ENCODE measurements at regions not wholly inside any gene's neighbourhood (a gene's known extent, or its start where the extent isn't known, plus 50 kb on each side); places are given as distances from the start of the nearest gene placed in this dataset.

GRCh38 chr5:39505363-39505762 is 80.6 kb upstream of the DAB2 start:
- Histone ChIP-seq H3K4me3 (ENCODE audit: low read length) (no peak overlapping the region), H3K4me1 (ENCODE audit: insufficient read depth, low read length) (peaks cover 5% of the 10 kb centered on the region), H3K36me3 (ENCODE audit: insufficient read depth, low read length) (no peaks in the 10 kb centered on the region), H2AFZ (ENCODE audit: low read depth, low read length) (no peak overlapping the region), H3K27me3 (ENCODE audit: insufficient read depth, low read length) (no peaks in the 10 kb centered on the region), H3K9me3 (ENCODE audit: low read length) (no peaks in the 10 kb centered on the region)

- Histone ChIP-seq H3K36me3 (ENCODE audit: insufficient read depth, low read length) (no peaks in the 10 kb centered on the region), H2AFZ (ENCODE audit: low read depth, low read length) (no peak overlapping the region), H3K9me3 (ENCODE audit: low read length) (no peaks in the 10 kb centered on the region), H3K4me1 (ENCODE audit: insufficient read depth, low read length) (peaks cover 5% of the 10 kb centered on the region), H3K27me3 (ENCODE audit: insufficient read depth, low read length) (no peaks in the 10 kb centered on the region), H3K4me3 (ENCODE audit: low read length) (no peak overlapping the region)
These were observed 78.4 kb upstream of the DAB2 start for GRCh38 chr5:39503155-39503554.

GRCh38 chr5:39502704-39503103 is 77.9 kb upstream of the DAB2 start:
- no peak overlapping the region for H2AFZ ChIP-seq (ENCODE audit: low read depth, low read length)
- H3K27me3 ChIP-seq (ENCODE audit: insufficient read depth, low read length) = no peaks in the 10 kb centered on the region
- no peaks in the 10 kb centered on the region for H3K9me3 ChIP-seq (ENCODE audit: low read length)
- peaks cover 5% of the 10 kb centered on the region for H3K4me1 ChIP-seq (ENCODE audit: insufficient read depth, low read length)
- H3K36me3 ChIP-seq (ENCODE audit: insufficient read depth, low read length) = no peaks in the 10 kb centered on the region
- H3K4me3 ChIP-seq (ENCODE audit: low read length) = no peak overlapping the region

- H3K9me3 ChIP-seq (ENCODE audit: low read length) = no peaks in the 10 kb centered on the region
- peaks cover 5% of the 10 kb centered on the region for H3K4me1 ChIP-seq (ENCODE audit: insufficient read depth, low read length)
- no peaks in the 10 kb centered on the region for H3K36me3 ChIP-seq (ENCODE audit: insufficient read depth, low read length)
- no peaks in the 10 kb centered on the region for H3K27me3 ChIP-seq (ENCODE audit: insufficient read depth, low read length)
- H2AFZ ChIP-seq (ENCODE audit: low read depth, low read length) = no peak overlapping the region
- H3K4me3 ChIP-seq (ENCODE audit: low read length) = no peak overlapping the region
These were observed 76.6 kb upstream of the DAB2 start for GRCh38 chr5:39501397-39501796.

- Histone ChIP-seq H2AFZ (ENCODE audit: low read depth, low read length) (no peak overlapping the region), H3K4me1 (ENCODE audit: insufficient read depth, low read length) (peaks cover 5% of the 10 kb centered on the region), H3K4me3 (ENCODE audit: low read length) (no peak overlapping the region), H3K36me3 (ENCODE audit: insufficient read depth, low read length) (no peaks in the 10 kb centered on the region), H3K9me3 (ENCODE audit: low read length) (no peaks in the 10 kb centered on the region), H3K27me3 (ENCODE audit: insufficient read depth, low read length) (no peaks in the 10 kb centered on the region)
These were observed 75.9 kb upstream of the DAB2 start for GRCh38 chr5:39500551-39501175.

GRCh38 chr5:39498278-39498952 is 73.6 kb upstream of the DAB2 start:
- Histone ChIP-seq H3K4me3 (ENCODE audit: low read length) (no peak overlapping the region), H3K4me1 (ENCODE audit: insufficient read depth, low read length) (peaks cover 5% of the 10 kb centered on the region), H3K27me3 (ENCODE audit: insufficient read depth, low read length) (no peaks in the 10 kb centered on the region), H2AFZ (ENCODE audit: low read depth, low read length) (no peak overlapping the region), H3K36me3 (ENCODE audit: insufficient read depth, low read length) (no peaks in the 10 kb centered on the region), H3K9me3 (ENCODE audit: low read length) (no peaks in the 10 kb centered on the region)

GRCh38 chr5:39497322-39497721 is 72.5 kb upstream of the DAB2 start:
- Histone ChIP-seq H3K4me1 (ENCODE audit: insufficient read depth, low read length) (peaks cover 5% of the 10 kb centered on the region), H2AFZ (ENCODE audit: low read depth, low read length) (no peak overlapping the region), H3K9me3 (ENCODE audit: low read length) (no peaks in the 10 kb centered on the region), H3K36me3 (ENCODE audit: insufficient read depth, low read length) (no peaks in the 10 kb centered on the region), H3K4me3 (ENCODE audit: low read length) (no peak overlapping the region), H3K27me3 (ENCODE audit: insufficient read depth, low read length) (no peaks in the 10 kb centered on the region)

- H3K4me1 ChIP-seq (ENCODE audit: insufficient read depth, low read length) = no peaks in the 10 kb centered on the region
- no peak overlapping the region for H2AFZ ChIP-seq (ENCODE audit: low read depth, low read length)
- no peaks in the 10 kb centered on the region for H3K36me3 ChIP-seq (ENCODE audit: insufficient read depth, low read length)
- H3K4me3 ChIP-seq (ENCODE audit: low read length) = no peak overlapping the region
- no peaks in the 10 kb centered on the region for H3K27me3 ChIP-seq (ENCODE audit: insufficient read depth, low read length)
- no peaks in the 10 kb centered on the region for H3K9me3 ChIP-seq (ENCODE audit: low read length)
These were observed 70.4 kb upstream of the DAB2 start for GRCh38 chr5:39495227-39495626.

- no peaks in the 10 kb centered on the region for H3K9me3 ChIP-seq (ENCODE audit: low read length)
- no peaks in the 10 kb centered on the region for H3K4me1 ChIP-seq (ENCODE audit: insufficient read depth, low read length)
- no peaks in the 10 kb centered on the region for H3K36me3 ChIP-seq (ENCODE audit: insufficient read depth, low read length)
- no peak overlapping the region for H3K4me3 ChIP-seq (ENCODE audit: low read length)
- H2AFZ ChIP-seq (ENCODE audit: low read depth, low read length) = no peak overlapping the region
- no peaks in the 10 kb centered on the region for H3K27me3 ChIP-seq (ENCODE audit: insufficient read depth, low read length)
These were observed 69.8 kb upstream of the DAB2 start for GRCh38 chr5:39494534-39494933.

GRCh38 chr5:39494107-39494510 is 69.3 kb upstream of the DAB2 start:
- no peaks in the 10 kb centered on the region for H3K9me3 ChIP-seq (ENCODE audit: low read length)
- no peak overlapping the region for H3K4me3 ChIP-seq (ENCODE audit: low read length)
- no peaks in the 10 kb centered on the region for H3K27me3 ChIP-seq (ENCODE audit: insufficient read depth, low read length)
- no peaks in the 10 kb centered on the region for H3K4me1 ChIP-seq (ENCODE audit: insufficient read depth, low read length)
- no peak overlapping the region for H2AFZ ChIP-seq (ENCODE audit: low read depth, low read length)
- no peaks in the 10 kb centered on the region for H3K36me3 ChIP-seq (ENCODE audit: insufficient read depth, low read length)

GRCh38 chr5:39491210-39491609 is 66.4 kb upstream of the DAB2 start:
- Histone ChIP-seq H3K4me3 (ENCODE audit: low read length) (no peak overlapping the region), H3K4me1 (ENCODE audit: insufficient read depth, low read length) (no peaks in the 10 kb centered on the region), H2AFZ (ENCODE audit: low read depth, low read length) (no peak overlapping the region), H3K27me3 (ENCODE audit: insufficient read depth, low read length) (no peaks in the 10 kb centered on the region), H3K36me3 (ENCODE audit: insufficient read depth, low read length) (no peaks in the 10 kb centered on the region), H3K9me3 (ENCODE audit: low read length) (no peaks in the 10 kb centered on the region)

- no peaks in the 10 kb centered on the region for H3K4me1 ChIP-seq (ENCODE audit: insufficient read depth, low read length)
- no peak overlapping the region for H3K4me3 ChIP-seq (ENCODE audit: low read length)
- no peaks in the 10 kb centered on the region for H3K36me3 ChIP-seq (ENCODE audit: insufficient read depth, low read length)
- no peaks in the 10 kb centered on the region for H3K9me3 ChIP-seq (ENCODE audit: low read length)
- no peaks in the 10 kb centered on the region for H3K27me3 ChIP-seq (ENCODE audit: insufficient read depth, low read length)
- no peak overlapping the region for H2AFZ ChIP-seq (ENCODE audit: low read depth, low read length)
These were observed 64.5 kb upstream of the DAB2 start for GRCh38 chr5:39489263-39489662.

- Histone ChIP-seq H3K4me1 (ENCODE audit: insufficient read depth, low read length) (no peaks in the 10 kb centered on the region), H3K36me3 (ENCODE audit: insufficient read depth, low read length) (no peaks in the 10 kb centered on the region), H2AFZ (ENCODE audit: low read depth, low read length) (no peak overlapping the region), H3K27me3 (ENCODE audit: insufficient read depth, low read length) (no peaks in the 10 kb centered on the region), H3K4me3 (ENCODE audit: low read length) (no peak overlapping the region), H3K9me3 (ENCODE audit: low read length) (no peaks in the 10 kb centered on the region)
These were observed 62.0 kb upstream of the DAB2 start for GRCh38 chr5:39486790-39487189.

- H3K9me3 ChIP-seq (ENCODE audit: low read length) = no peaks in the 10 kb centered on the region
These were observed 61.6 kb upstream of the DAB2 start for GRCh38 chr5:39486361-39486760.

More at GRCh38 chr5:39486361-39486760, 61.6 kb upstream of the DAB2 start:
- H3K27me3 ChIP-seq (ENCODE audit: insufficient read depth, low read length) = no peaks in the 10 kb centered on the region
- H2AFZ ChIP-seq (ENCODE audit: low read depth, low read length) = no peak overlapping the region
- no peaks in the 10 kb centered on the region for H3K36me3 ChIP-seq (ENCODE audit: insufficient read depth, low read length)
- H3K4me1 ChIP-seq (ENCODE audit: insufficient read depth, low read length) = no peaks in the 10 kb centered on the region
- H3K4me3 ChIP-seq (ENCODE audit: low read length) = no peak overlapping the region
